Left lung (tissue), 4 donors: ENCODE measurements at regions not wholly inside any gene's neighbourhood (a gene's known extent, or its start where the extent isn't known, plus 50 kb on each side); places are given as distances from the start of the nearest gene placed in this dataset.

Experiments used
- ATAC-seq: fragments of 200-7000 bp; cut with Tn5 transposase; one replicate; pipeline ENCODE4 v1.9.1; 2020; ENCODE audit warnings: moderate library complexity
- DNase-seq, 4 donors: peaks; one replicate each; pipeline ENCODE4 v3.0.0-alpha.2; 2013 to 2020
- H3K27ac ChIP-seq, 2 donors: fragments of 200-600 bp; sonication (generic) in 1 of 2; one replicate each; pipeline versions ENCODE4 v1.5.0 to v1.8.0; 2020 to 2021
- H3K27me3 ChIP-seq, 2 donors: fragments of 200-600 bp; sonication (generic) in 1 of 2; one replicate each; pipeline versions ENCODE4 v1.5.0 to v1.8.0; 2020 to 2021
- H3K36me3 ChIP-seq, 2 donors: fragments of 200-600 bp; sonication (generic) in 1 of 2; one replicate each; pipeline versions ENCODE4 v1.5.0 to v1.8.0; 2020 to 2021
- H3K4me1 ChIP-seq, 2 donors: fragments of 200-600 bp; one replicate each; pipeline ENCODE4 v1.8.0; 2021
- H3K4me3 ChIP-seq, 2 donors: fragments of 200-600 bp; sonication (generic) in 1 of 2; one replicate each; pipeline versions ENCODE4 v1.5.0 to v1.8.0; 2020 to 2021; ENCODE audit warnings: mild to moderate bottlenecking in 1 of 2
- H3K9me3 ChIP-seq, 2 donors: fragments of 200-600 bp; sonication (generic) in 1 of 2; one replicate each; pipeline versions ENCODE4 v1.5.0 to v1.8.0; 2020 to 2021
- CTCF ChIP-seq, 2 donors: fragments of 200-600 bp; sonication (generic) in 1 of 2; IDR thresholded peaks; one replicate each; pipeline versions ENCODE4 v1.5.0 to v1.8.0; 2021; ENCODE audit warnings: antibody characterized with exemption in 2 of 2
- intact Hi-C, 2 donors: fragments of 100-400 bp; cut with DNase I; formaldehyde crosslinking; loops; one replicate each; pipeline versions ENCODE4 v1.11.2 to v1.14.2; 2022
- donor health status: DM: no; HTN: yes; CAD: no.
- donor health status: DM: no; HTN: no; CAD: no.

DNA sequence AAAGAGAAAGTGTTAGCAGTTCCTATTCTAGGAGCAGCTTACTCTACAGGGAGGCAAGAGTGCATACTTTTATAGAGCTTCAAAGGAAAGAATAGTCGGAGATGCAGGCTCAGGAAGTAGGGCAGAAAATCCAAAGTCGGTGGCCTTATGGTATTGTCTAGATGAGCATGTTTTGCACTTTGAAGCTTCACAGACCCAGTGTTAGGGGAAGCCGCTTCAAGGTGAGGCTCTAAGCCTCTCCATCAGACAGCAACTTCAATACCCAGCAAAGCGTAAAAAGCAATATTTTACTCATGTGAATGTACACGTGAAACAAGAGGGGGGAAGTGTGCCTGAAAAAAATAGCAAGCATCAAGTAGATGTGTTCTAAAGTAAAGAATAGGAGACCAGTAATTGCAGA is 125.6 kb upstream of the RASGRP1 start:
- H3K27ac ChIP-seq = no peak overlapping the region
- TF ChIP-seq CTCF (IDR thresholded peaks at IDR 0.05) = no peak
- H3K27me3 ChIP-seq = no peaks in the 10 kb centered on the region
- H3K9me3 ChIP-seq = no peaks in the 10 kb centered on the region
- intact Hi-C loops = loop anchor here in 1 of 2 donors (10.0 kb wide), 1 partner anchor 215 kb away; no protein-coding TSS in a partner anchor
- no peaks in the 10 kb centered on the region for H3K36me3 ChIP-seq
- no peaks in the 10 kb centered on the region for H3K4me1 ChIP-seq
- no peak for ATAC-seq
- no peak overlapping the region for H3K4me3 ChIP-seq
- no peak for DNase-seq

- no peaks in the 10 kb centered on the region for H3K27me3 ChIP-seq
- H3K27ac ChIP-seq = no peak overlapping the region
- peak; percentile 68 to 73 for TF ChIP-seq CTCF (IDR thresholded peaks at IDR 0.05)
- no peaks in the 10 kb centered on the region for H3K4me1 ChIP-seq
- intact Hi-C loops = loop anchor here in 1 of 2 donors (10.0 kb wide), 1 partner anchor 216 kb away; no protein-coding TSS in a partner anchor
- DNase-seq (peak in 2 of 4 donors; percentile 49 to 72), ATAC-seq (peak; percentile 89)
- no peaks in the 10 kb centered on the region for H3K36me3 ChIP-seq
- H3K9me3 ChIP-seq = no peaks in the 10 kb centered on the region
- no peak overlapping the region for H3K4me3 ChIP-seq
Measured at GRCh38 chr15:38690719-38691332, 126.2 kb upstream of the RASGRP1 start.

DNA sequence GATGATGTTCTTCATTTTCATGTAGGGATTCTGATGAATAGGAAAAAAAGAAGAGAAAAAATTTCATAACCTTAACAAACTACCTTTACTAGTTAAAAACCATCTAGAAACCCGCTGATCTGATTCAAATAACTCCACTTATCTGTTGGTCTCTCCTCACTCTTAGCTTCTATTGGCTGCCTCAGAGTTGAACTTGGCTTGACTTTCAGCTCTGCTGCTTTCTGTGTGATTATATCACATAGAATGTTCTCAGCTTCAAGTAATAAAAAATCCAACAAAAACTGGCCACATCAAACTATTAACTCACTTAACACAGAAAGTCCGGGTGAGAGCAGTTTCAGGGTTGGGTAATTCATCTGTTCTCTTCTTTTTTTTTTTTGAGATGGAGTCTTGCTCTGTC is 126.8 kb upstream of the RASGRP1 start:
- intact Hi-C loops = loop anchor here in 1 of 2 donors (10.0 kb wide), 1 partner anchor 217 kb away; no protein-coding TSS in a partner anchor
- TF ChIP-seq CTCF (IDR thresholded peaks at IDR 0.05) = no peak
- no peak for ATAC-seq

DNA sequence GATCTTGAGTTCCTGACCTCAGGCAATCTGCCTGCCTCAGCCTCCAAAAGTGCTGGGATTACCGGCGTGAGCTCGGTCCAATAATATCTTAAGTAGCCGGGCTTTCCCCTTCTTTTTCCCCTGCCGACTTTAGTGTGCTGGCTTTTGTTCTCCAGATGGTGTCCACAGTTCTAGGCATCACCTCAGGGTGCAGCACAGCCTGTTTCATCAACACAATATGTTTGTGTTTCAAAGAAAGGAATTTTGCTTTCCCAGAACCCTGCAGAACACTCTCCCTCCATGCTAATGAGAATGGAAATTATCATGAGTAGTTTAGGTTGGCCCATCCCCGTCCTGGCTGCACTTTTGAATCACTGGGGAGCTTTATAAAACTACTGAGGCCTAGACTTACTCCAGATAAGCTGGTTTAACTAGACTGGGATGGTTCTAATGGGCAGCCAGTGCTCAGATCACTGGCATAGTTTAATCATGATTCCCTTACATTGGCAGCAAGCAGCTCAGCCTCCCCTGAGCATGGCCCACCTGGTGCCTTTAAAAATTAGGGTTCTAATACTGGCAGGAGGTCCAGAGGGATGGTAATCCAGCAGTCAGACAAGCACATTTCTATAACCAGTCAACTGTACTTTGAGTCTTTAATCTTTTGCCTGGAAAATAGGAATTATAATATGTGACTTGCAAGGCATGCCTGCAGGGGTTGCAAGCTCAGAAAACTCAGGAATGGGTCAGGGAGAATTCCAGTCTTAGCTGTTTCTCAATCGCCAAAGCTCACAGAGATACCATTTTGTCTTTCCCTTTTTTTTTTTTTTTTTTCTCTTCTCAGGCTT is 127.6 kb upstream of the RASGRP1 start:
- no peaks in the 10 kb centered on the region for H3K27me3 ChIP-seq
- intact Hi-C loops = loop anchor here in 1 of 2 donors (10.0 kb wide), 1 partner anchor 217 kb away; no protein-coding TSS in a partner anchor
- DNase-seq = no peak
- TF ChIP-seq CTCF (IDR thresholded peaks at IDR 0.05) = no peak
- ATAC-seq = no peak
- no peaks in the 10 kb centered on the region for H3K9me3 ChIP-seq
- H3K4me1 ChIP-seq = no peaks in the 10 kb centered on the region
- no peak overlapping the region for H3K27ac ChIP-seq
- H3K36me3 ChIP-seq = no peaks in the 10 kb centered on the region
- H3K4me3 ChIP-seq = no peak overlapping the region

More for the DNA sequence above, 126.8 kb upstream of the RASGRP1 start:
- Histone ChIP-seq H3K9me3 (no peaks in the 10 kb centered on the region), H3K36me3 (no peaks in the 10 kb centered on the region), H3K4me3 (no peak overlapping the region), H3K4me1 (no peaks in the 10 kb centered on the region), H3K27ac (no peak overlapping the region), H3K27me3 (no peaks in the 10 kb centered on the region)
- DNase-seq = no peak

DNA sequence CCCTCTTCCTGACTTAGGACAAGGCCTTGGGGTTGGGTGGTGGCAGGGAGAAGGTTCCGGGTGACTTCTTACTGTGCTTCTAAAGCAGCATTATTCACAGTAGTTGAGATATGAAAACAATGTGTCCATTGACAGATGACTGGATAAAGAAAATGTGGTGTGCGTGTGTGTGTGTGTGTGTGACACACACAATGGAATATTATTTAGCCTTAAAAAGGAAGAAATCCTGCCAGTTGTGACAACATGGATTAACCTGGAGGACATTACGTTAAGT is 128.1 kb upstream of the RASGRP1 start:
- intact Hi-C loops = loop anchor here in 1 of 2 donors (10.0 kb wide), 1 partner anchor 218 kb away; no protein-coding TSS in a partner anchor
- no peak for TF ChIP-seq CTCF (IDR thresholded peaks at IDR 0.05)
- no peak for DNase-seq

More for the DNA sequence above, 128.1 kb upstream of the RASGRP1 start:
- ATAC-seq = no peak
- no peaks in the 10 kb centered on the region for H3K4me1 ChIP-seq
- no peaks in the 10 kb centered on the region for H3K9me3 ChIP-seq
- H3K36me3 ChIP-seq = no peaks in the 10 kb centered on the region
- H3K4me3 ChIP-seq = no peak overlapping the region
- no peak overlapping the region for H3K27ac ChIP-seq
- H3K27me3 ChIP-seq = no peaks in the 10 kb centered on the region
